Lower leg skin (tissue), 3 donors: ENCODE measurements at regions not wholly inside any gene's neighbourhood (a gene's known extent, or its start where the extent isn't known, plus 50 kb on each side); places are given as distances from the start of the nearest gene placed in this dataset.

Experiments
- POLR2A ChIP-seq, 2 donors: fragments of 450-650 bp; IDR thresholded peaks; one replicate each; pipeline ENCODE4 v1.6.1; 2016 to 2017; ENCODE audit warnings: antibody characterized with exemption in 2 of 2, mild to moderate bottlenecking in 1 of 2, moderate library complexity in 1 of 2
- TF ChIP-seq, protein P1 (sequence below), 3 donors: fragments of 450-650 bp; IDR thresholded peaks; one replicate each; pipeline ENCODE4 v1.5.1; 2016; ENCODE audit warnings: antibody characterized with exemption in 3 of 3, mild to moderate bottlenecking in 3 of 3, moderate library complexity in 2 of 3

DNA sequence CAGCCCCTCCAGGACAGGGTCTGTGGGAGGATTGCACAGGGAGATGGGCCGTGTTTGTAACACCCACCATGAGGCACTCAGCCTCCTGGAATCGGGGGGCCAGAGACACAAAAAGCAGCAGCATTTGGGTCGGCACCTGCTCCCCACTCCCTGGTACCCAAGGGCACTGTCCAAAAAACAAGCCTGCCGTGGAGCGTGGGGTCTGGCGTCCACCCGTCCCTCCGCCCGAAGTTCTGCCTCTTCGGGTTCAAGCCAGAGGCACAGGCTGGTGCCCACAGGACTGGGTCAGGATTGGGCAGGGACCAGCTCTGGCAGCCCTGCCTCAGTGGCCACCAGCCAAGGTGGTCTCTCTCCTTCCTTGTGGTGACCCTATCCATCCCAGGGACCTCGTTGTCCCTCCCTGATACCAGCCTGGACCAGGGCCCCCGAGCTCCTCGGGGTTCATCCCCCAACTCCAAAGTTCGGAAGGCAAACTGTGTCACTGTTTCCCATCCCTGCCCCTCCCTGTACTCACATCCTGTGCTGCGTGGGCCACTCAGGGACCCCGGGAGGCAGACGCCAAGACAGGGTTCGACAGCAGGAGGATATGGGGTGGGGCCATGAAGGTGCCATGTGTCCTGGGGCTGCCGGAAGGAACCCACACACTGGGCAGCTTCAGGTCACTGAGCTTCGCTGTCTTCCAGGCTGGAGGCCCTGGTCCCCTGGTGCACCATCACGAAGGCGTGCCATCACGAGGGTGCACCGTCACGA is 126.0 kb upstream of the HDAC4 start:
- TF ChIP-seq, protein P1, sequence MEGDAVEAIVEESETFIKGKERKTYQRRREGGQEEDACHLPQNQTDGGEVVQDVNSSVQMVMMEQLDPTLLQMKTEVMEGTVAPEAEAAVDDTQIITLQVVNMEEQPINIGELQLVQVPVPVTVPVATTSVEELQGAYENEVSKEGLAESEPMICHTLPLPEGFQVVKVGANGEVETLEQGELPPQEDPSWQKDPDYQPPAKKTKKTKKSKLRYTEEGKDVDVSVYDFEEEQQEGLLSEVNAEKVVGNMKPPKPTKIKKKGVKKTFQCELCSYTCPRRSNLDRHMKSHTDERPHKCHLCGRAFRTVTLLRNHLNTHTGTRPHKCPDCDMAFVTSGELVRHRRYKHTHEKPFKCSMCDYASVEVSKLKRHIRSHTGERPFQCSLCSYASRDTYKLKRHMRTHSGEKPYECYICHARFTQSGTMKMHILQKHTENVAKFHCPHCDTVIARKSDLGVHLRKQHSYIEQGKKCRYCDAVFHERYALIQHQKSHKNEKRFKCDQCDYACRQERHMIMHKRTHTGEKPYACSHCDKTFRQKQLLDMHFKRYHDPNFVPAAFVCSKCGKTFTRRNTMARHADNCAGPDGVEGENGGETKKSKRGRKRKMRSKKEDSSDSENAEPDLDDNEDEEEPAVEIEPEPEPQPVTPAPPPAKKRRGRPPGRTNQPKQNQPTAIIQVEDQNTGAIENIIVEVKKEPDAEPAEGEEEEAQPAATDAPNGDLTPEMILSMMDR (IDR thresholded peaks at IDR 0.05), result no peak
- no peak for TF ChIP-seq POLR2A (IDR thresholded peaks at IDR 0.05)
